ENCODE measurements at regions not wholly inside any gene's neighbourhood (a gene's known extent, or its start where the extent isn't known, plus 50 kb on each side); places are given as distances from the start of the nearest gene placed in this dataset.

DNA sequence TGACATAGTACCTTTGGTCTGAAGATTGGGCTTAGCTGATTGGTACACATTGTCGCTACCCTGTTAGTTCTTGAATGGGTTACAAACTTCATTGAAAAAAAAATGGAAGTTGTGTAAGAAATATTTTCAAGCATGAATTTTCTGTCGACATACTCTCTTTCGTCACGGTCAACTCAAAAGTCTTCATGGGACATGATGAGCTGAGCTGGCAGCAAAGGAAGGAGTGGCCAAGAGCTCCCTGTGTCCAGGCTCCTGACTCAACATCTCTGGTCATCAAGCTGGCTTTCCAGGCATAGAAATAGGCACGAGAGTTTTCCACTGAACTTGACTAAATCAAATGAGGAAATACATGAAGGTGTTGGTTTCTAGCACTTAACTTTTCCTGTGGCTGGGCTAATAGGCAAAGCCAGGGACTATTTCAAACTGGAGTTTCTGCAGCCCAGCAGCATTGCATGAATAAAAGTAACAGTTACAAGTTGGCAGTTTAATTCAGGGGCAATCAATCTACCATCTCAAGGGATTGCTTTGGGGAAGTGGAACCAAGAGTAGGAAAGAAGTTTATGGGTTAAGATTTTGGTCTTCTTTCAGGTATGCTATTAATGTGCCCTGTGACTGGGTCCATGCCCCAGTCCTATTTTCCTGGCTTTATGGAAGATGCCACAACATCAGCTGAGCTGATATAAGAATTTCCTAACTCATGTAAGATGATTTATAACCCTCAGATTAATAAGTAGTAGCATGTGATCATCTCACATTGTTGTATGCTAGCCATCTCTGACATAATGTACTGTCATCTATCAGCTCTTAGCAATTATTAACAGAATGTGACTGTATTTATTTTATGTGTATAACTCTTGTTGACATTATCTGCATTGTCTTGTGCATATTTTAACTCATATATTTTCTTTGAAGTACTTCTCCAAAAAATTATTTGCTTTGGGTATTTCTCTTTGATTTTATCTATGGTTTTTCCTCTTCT lies 385.8 kb downstream of the DLEU7 start:
- TF ChIP-seq ZNF292 (tag by site-specific recombination; IDR thresholded peaks at IDR 0.05; ENCODE audit: borderline replicate concordance, low read depth): no peak
- TF ChIP-seq ZNF449 (tag by site-specific recombination; IDR thresholded peaks at IDR 0.05): no peak
- no peak for TF ChIP-seq ZBTB8A (tag by site-specific recombination; IDR thresholded peaks at IDR 0.05)
- TF ChIP-seq, protein P1, sequence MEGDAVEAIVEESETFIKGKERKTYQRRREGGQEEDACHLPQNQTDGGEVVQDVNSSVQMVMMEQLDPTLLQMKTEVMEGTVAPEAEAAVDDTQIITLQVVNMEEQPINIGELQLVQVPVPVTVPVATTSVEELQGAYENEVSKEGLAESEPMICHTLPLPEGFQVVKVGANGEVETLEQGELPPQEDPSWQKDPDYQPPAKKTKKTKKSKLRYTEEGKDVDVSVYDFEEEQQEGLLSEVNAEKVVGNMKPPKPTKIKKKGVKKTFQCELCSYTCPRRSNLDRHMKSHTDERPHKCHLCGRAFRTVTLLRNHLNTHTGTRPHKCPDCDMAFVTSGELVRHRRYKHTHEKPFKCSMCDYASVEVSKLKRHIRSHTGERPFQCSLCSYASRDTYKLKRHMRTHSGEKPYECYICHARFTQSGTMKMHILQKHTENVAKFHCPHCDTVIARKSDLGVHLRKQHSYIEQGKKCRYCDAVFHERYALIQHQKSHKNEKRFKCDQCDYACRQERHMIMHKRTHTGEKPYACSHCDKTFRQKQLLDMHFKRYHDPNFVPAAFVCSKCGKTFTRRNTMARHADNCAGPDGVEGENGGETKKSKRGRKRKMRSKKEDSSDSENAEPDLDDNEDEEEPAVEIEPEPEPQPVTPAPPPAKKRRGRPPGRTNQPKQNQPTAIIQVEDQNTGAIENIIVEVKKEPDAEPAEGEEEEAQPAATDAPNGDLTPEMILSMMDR (tag by site-specific recombination; IDR thresholded peaks at IDR 0.05): no peak
- TF ChIP-seq PRDM1 (tag by site-specific recombination; IDR thresholded peaks at IDR 0.05): no peak
- TF ChIP-seq ZNF10 (tag by site-specific recombination; IDR thresholded peaks at IDR 0.05): no peak
- no peak for TF ChIP-seq ZNF747 (tag by site-specific recombination; IDR thresholded peaks at IDR 0.05)

Measured in HEK293 (cell line).